Transverse colon (tissue), 4 donors: ENCODE measurements at regions not wholly inside any gene's neighbourhood (a gene's known extent, or its start where the extent isn't known, plus 50 kb on each side); places are given as distances from the start of the nearest gene placed in this dataset.

Experiments used
- EP300 ChIP-seq: sonication (generic); formaldehyde crosslinking; IDR thresholded peaks from one replicate; pipeline ENCODE4 v1.6.1; 2017; ENCODE audit warnings: antibody characterized with exemption, low read depth
- POLR2A ChIP-seq: fragments of 450-650 bp; IDR thresholded peaks from one replicate; pipeline ENCODE4 v1.6.1; 2016; ENCODE audit warnings: antibody characterized with exemption, mild to moderate bottlenecking, moderate library complexity
- POLR2AphosphoS5 ChIP-seq, 3 donors: sonication (generic); formaldehyde crosslinking; IDR thresholded peaks; one replicate each; pipeline ENCODE4 v1.6.1; 2016; ENCODE audit warnings: antibody characterized with exemption in 3 of 3
- TF ChIP-seq, protein P1 (sequence below), 5 experiments: fragments of 200-600 bp in 3 of 5; fragments of 450-650 bp in 2 of 5; sonication (generic) in 3 of 5; IDR thresholded peaks; 1 replicate in 2 of 5; 2 replicates in 3 of 5; pipeline ENCODE4 v1.5.1; 2016 to 2017; ENCODE audit warnings: antibody characterized with exemption in 5 of 5, inconsistent platforms in 3 of 5, mild to moderate bottlenecking in 2 of 5, moderate library complexity in 1 of 5

DNA sequence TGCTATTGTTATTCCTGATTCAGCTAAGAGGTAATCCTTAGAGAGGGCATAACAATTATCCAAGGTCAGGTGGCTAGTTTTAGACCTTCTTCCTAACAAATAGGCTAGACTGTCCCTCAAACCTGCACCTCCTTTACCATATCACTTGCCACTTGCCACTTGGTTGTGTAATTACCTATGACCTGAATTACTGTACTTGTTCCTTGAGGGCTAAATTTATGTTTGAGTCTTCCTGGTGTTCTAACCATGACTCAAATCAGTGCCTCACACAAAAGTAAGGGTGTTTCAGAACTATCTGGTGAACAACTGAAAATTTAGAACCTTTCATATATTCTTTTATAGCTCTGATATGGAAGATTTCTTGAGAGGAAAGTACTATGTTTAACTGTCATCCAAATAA, 365.8 kb upstream of the SEMA6D start:
- TF ChIP-seq POLR2A (no peak), POLR2AphosphoS5 (IDR thresholded peaks at IDR 0.05) (no peak), EP300 (no peak)
- TF ChIP-seq, protein P1, sequence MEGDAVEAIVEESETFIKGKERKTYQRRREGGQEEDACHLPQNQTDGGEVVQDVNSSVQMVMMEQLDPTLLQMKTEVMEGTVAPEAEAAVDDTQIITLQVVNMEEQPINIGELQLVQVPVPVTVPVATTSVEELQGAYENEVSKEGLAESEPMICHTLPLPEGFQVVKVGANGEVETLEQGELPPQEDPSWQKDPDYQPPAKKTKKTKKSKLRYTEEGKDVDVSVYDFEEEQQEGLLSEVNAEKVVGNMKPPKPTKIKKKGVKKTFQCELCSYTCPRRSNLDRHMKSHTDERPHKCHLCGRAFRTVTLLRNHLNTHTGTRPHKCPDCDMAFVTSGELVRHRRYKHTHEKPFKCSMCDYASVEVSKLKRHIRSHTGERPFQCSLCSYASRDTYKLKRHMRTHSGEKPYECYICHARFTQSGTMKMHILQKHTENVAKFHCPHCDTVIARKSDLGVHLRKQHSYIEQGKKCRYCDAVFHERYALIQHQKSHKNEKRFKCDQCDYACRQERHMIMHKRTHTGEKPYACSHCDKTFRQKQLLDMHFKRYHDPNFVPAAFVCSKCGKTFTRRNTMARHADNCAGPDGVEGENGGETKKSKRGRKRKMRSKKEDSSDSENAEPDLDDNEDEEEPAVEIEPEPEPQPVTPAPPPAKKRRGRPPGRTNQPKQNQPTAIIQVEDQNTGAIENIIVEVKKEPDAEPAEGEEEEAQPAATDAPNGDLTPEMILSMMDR (IDR thresholded peaks at IDR 0.05), result no peak
